ENCODE measurements at regions not wholly inside any gene's neighbourhood (a gene's known extent, or its start where the extent isn't known, plus 50 kb on each side); places are given as distances from the start of the nearest gene placed in this dataset.

- no peaks in the 10 kb centered on the region for H3K27me3 ChIP-seq (replicated peaks in 2 of 5; ENCODE audit: control insufficient read depth in 4 of 5, insufficient read depth in 5 of 5, low read length in 4 of 5)
- 82% methylated on average over 3 of the region's 4 CpGs for WGBS (ENCODE audit: insufficient coverage)
- ChIA-PET CTCF (no interaction called here), POLR2A (no interaction called here)
- no peaks in the 10 kb centered on the region for H3K4me1 ChIP-seq (ENCODE audit: control extremely low read depth in 1 of 4, control insufficient read depth in 4 of 4, insufficient read depth in 4 of 4, low read length in 3 of 4)
- no peak overlapping the region for H3K4me3 ChIP-seq (ENCODE audit: control insufficient read depth in 1 of 7, extremely low read depth in 1 of 7, insufficient read depth in 4 of 7, low read depth in 2 of 7, low read length in 6 of 7)
- H3K36me3 ChIP-seq (ENCODE audit: control insufficient read depth in 4 of 4, insufficient read depth in 4 of 4, low read length in 3 of 4) = no peaks in the 10 kb centered on the region
- H3K9me3 ChIP-seq (ENCODE audit: control extremely low read depth in 1 of 5, control insufficient read depth in 4 of 5, insufficient read depth in 2 of 5, low read depth in 1 of 5, low read length in 4 of 5) = peaks cover 6 to 44% (median 11%) of the 10 kb centered on the region in 5 experiments
- no peak for DNase-seq
- no peak overlapping the region for H3K27ac ChIP-seq (ENCODE audit: insufficient read depth in 1 of 2, low read depth in 1 of 2, low read length in 2 of 2, poor library complexity in 1 of 2, severe bottlenecking in 2 of 2)
Measured at GRCh38 chr19:27722625-27723024, 1490.3 kb downstream of the UQCRFS1 start.

GRCh38 chr19:27720155-27720554, 1492.8 kb downstream of the UQCRFS1 start:
- Histone ChIP-seq H3K27ac (ENCODE audit: insufficient read depth in 1 of 2, low read depth in 1 of 2, low read length in 2 of 2, poor library complexity in 1 of 2, severe bottlenecking in 2 of 2) (no peak overlapping the region), H3K9me3 (ENCODE audit: control extremely low read depth in 1 of 5, control insufficient read depth in 4 of 5, insufficient read depth in 2 of 5, low read depth in 1 of 5, low read length in 4 of 5) (peaks cover 4 to 45% (median 15%) of the 10 kb centered on the region in 5 experiments), H3K4me3 (ENCODE audit: control insufficient read depth in 1 of 7, extremely low read depth in 1 of 7, insufficient read depth in 4 of 7, low read depth in 2 of 7, low read length in 6 of 7) (no peak overlapping the region), H3K36me3 (ENCODE audit: control insufficient read depth in 4 of 4, insufficient read depth in 4 of 4, low read length in 3 of 4) (no peaks in the 10 kb centered on the region), H3K4me1 (ENCODE audit: control extremely low read depth in 1 of 4, control insufficient read depth in 4 of 4, insufficient read depth in 4 of 4, low read length in 3 of 4) (no peaks in the 10 kb centered on the region), H3K27me3 (replicated peaks in 2 of 5; ENCODE audit: control insufficient read depth in 4 of 5, insufficient read depth in 5 of 5, low read length in 4 of 5) (no peaks in the 10 kb centered on the region)
- 79% methylated on average over 5 of the region's 5 CpGs for WGBS (ENCODE audit: insufficient coverage)
- DNase-seq = no peak
- ChIA-PET POLR2A (no interaction called here), CTCF (no interaction called here)

DNA sequence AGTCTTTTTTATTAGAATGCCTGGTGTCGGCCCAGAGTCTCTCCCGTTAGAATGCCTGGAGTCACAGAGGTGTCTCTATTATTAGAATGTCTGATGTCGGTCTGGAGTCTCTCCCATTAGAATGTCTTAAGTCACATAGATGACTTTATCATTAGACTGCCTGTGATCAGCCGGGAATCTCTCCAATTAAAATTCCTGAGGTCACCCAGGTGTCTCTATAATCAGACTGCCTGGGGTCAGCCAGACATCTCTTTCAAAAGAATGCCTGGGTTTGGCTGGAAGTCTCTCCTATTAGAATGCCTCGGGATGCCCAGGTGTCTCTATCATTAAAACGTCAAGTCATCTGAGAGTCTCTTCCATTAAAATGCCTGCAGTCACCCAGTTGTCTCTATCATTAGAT, 1493.9 kb downstream of the UQCRFS1 start:
- CTCF ChIA-PET = no interaction called here
- 90% methylated on average over 6 of the region's 6 CpGs for WGBS (ENCODE audit: insufficient coverage)
- peaks cover 4 to 41% (median 11%) of the 10 kb centered on the region in 5 experiments for H3K9me3 ChIP-seq (ENCODE audit: control extremely low read depth in 1 of 5, control insufficient read depth in 4 of 5, insufficient read depth in 2 of 5, low read depth in 1 of 5, low read length in 4 of 5)

DNA sequence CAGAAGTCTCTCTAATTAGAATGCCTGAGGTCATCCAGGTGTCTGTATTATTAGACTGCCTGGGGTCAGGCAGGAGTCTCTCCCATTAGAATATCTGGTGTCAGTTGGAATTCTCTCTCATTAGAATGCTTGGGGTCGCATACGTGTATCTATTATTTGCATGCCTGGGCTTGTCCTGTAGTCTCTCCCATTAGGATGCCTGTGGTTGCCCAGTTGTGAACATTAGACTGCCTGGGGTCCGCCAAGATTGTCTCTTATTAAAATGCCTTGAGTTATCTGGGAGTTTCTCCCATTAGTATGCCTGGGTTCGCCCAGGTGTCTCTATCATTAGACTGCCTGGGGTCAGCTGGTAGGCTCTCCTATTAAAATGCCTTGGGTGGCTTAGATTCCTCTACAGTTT, 1494.7 kb downstream of the UQCRFS1 start:
- Histone ChIP-seq H3K4me1 (ENCODE audit: control extremely low read depth in 1 of 4, control insufficient read depth in 4 of 4, insufficient read depth in 4 of 4, low read length in 3 of 4) (no peaks in the 10 kb centered on the region), H3K27ac (ENCODE audit: insufficient read depth in 1 of 2, low read depth in 1 of 2, low read length in 2 of 2, poor library complexity in 1 of 2, severe bottlenecking in 2 of 2) (no peak overlapping the region), H3K36me3 (ENCODE audit: control insufficient read depth in 4 of 4, insufficient read depth in 4 of 4, low read length in 3 of 4) (no peaks in the 10 kb centered on the region), H3K27me3 (replicated peaks in 2 of 5; ENCODE audit: control insufficient read depth in 4 of 5, insufficient read depth in 5 of 5, low read length in 4 of 5) (no peaks in the 10 kb centered on the region), H3K4me3 (ENCODE audit: control insufficient read depth in 1 of 7, extremely low read depth in 1 of 7, insufficient read depth in 4 of 7, low read depth in 2 of 7, low read length in 6 of 7) (no peak overlapping the region), H3K9me3 (ENCODE audit: control extremely low read depth in 1 of 5, control insufficient read depth in 4 of 5, insufficient read depth in 2 of 5, low read depth in 1 of 5, low read length in 4 of 5) (peaks cover 4 to 40% (median 11%) of the 10 kb centered on the region in 5 experiments)
- WGBS (ENCODE audit: insufficient coverage) = 85% methylated on average over 4 of the region's 4 CpGs
- no peak for DNase-seq
- ChIA-PET POLR2A (no interaction called here), CTCF (no interaction called here)

More for the DNA sequence above, 1493.9 kb downstream of the UQCRFS1 start:
- POLR2A ChIA-PET = no interaction called here
- no peak for DNase-seq
- H3K4me3 ChIP-seq (ENCODE audit: control insufficient read depth in 1 of 7, extremely low read depth in 1 of 7, insufficient read depth in 4 of 7, low read depth in 2 of 7, low read length in 6 of 7) = no peak overlapping the region
- no peaks in the 10 kb centered on the region for H3K36me3 ChIP-seq (ENCODE audit: control insufficient read depth in 4 of 4, insufficient read depth in 4 of 4, low read length in 3 of 4)
- H3K4me1 ChIP-seq (ENCODE audit: control extremely low read depth in 1 of 4, control insufficient read depth in 4 of 4, insufficient read depth in 4 of 4, low read length in 3 of 4) = no peaks in the 10 kb centered on the region
- H3K27me3 ChIP-seq (replicated peaks in 2 of 5; ENCODE audit: control insufficient read depth in 4 of 5, insufficient read depth in 5 of 5, low read length in 4 of 5) = no peaks in the 10 kb centered on the region
- no peak overlapping the region for H3K27ac ChIP-seq (ENCODE audit: insufficient read depth in 1 of 2, low read depth in 1 of 2, low read length in 2 of 2, poor library complexity in 1 of 2, severe bottlenecking in 2 of 2)

DNA sequence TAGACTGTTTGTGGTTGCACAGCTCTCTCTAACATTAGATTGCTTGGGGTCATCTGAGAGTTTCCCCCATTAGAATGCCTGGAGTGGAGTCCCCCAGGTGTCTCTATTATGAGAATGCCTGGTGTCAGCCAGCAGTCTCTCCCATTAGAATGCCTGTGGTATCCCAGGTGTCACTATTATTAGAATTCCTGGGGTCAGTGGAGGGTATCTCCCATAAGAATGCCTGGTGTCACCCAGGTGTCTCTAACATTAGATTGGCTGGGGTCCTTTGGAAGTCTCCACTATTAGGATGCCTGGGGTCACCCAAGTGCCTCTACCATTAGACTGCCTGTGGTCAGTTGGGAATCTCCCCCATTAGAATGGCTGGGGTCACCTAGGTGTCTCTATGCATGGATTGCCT, 1495.1 kb downstream of the UQCRFS1 start:
- ChIA-PET POLR2A (no interaction called here), CTCF (no interaction called here)
- no peaks in the 10 kb centered on the region for H3K4me1 ChIP-seq (ENCODE audit: control extremely low read depth in 1 of 4, control insufficient read depth in 4 of 4, insufficient read depth in 4 of 4, low read length in 3 of 4)
- H3K27me3 ChIP-seq (replicated peaks in 2 of 5; ENCODE audit: control insufficient read depth in 4 of 5, insufficient read depth in 5 of 5, low read length in 4 of 5) = no peaks in the 10 kb centered on the region
- peaks cover 5 to 36% (median 10%) of the 10 kb centered on the region in 5 experiments for H3K9me3 ChIP-seq (ENCODE audit: control extremely low read depth in 1 of 5, control insufficient read depth in 4 of 5, insufficient read depth in 2 of 5, low read depth in 1 of 5, low read length in 4 of 5)
- no peak overlapping the region for H3K27ac ChIP-seq (ENCODE audit: insufficient read depth in 1 of 2, low read depth in 1 of 2, low read length in 2 of 2, poor library complexity in 1 of 2, severe bottlenecking in 2 of 2)
- no peak for DNase-seq
- no peak overlapping the region for H3K4me3 ChIP-seq (ENCODE audit: control insufficient read depth in 1 of 7, extremely low read depth in 1 of 7, insufficient read depth in 4 of 7, low read depth in 2 of 7, low read length in 6 of 7)
- no peaks in the 10 kb centered on the region for H3K36me3 ChIP-seq (ENCODE audit: control insufficient read depth in 4 of 4, insufficient read depth in 4 of 4, low read length in 3 of 4)

DNA sequence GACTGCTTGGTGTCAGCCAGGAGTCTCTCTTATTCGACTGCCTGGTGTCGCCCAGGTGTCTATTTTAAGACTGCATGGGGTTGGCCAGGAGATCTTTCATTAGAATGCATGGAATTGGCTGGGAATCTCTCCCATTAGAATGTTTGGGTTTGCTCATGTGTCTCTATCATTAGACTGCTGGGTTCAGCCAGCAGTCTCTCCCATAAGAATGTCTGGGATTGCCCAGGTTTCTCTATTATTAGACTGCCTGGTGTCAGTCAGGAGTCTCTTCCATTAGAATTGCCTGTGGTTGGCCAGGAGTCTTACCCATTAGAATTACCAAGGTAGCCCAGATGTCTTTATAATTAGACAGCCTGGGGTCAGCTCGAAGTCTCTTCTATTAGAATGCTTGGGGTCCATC, 1496.0 kb downstream of the UQCRFS1 start:
- WGBS (ENCODE audit: insufficient coverage) = 66% methylated on average over 3 of the region's 3 CpGs
- peaks cover 6 to 36% (median 8%) of the 10 kb centered on the region in 5 experiments for H3K9me3 ChIP-seq (ENCODE audit: control extremely low read depth in 1 of 5, control insufficient read depth in 4 of 5, insufficient read depth in 2 of 5, low read depth in 1 of 5, low read length in 4 of 5)
- ChIA-PET POLR2A (no interaction called here), CTCF (no interaction called here)
- H3K27ac ChIP-seq (ENCODE audit: insufficient read depth in 1 of 2, low read depth in 1 of 2, low read length in 2 of 2, poor library complexity in 1 of 2, severe bottlenecking in 2 of 2) = no peak overlapping the region
- no peaks in the 10 kb centered on the region for H3K36me3 ChIP-seq (ENCODE audit: control insufficient read depth in 4 of 4, insufficient read depth in 4 of 4, low read length in 3 of 4)
- H3K4me1 ChIP-seq (ENCODE audit: control extremely low read depth in 1 of 4, control insufficient read depth in 4 of 4, insufficient read depth in 4 of 4, low read length in 3 of 4) = no peaks in the 10 kb centered on the region
- H3K27me3 ChIP-seq (replicated peaks in 2 of 5; ENCODE audit: control insufficient read depth in 4 of 5, insufficient read depth in 5 of 5, low read length in 4 of 5) = no peaks in the 10 kb centered on the region
- H3K4me3 ChIP-seq (ENCODE audit: control insufficient read depth in 1 of 7, extremely low read depth in 1 of 7, insufficient read depth in 4 of 7, low read depth in 2 of 7, low read length in 6 of 7) = no peak overlapping the region
- DNase-seq = no peak

- ChIA-PET POLR2A (no interaction called here), CTCF (no interaction called here)
- Histone ChIP-seq H3K4me3 (ENCODE audit: control insufficient read depth in 1 of 7, extremely low read depth in 1 of 7, insufficient read depth in 4 of 7, low read depth in 2 of 7, low read length in 6 of 7) (no peak overlapping the region), H3K36me3 (ENCODE audit: control insufficient read depth in 4 of 4, insufficient read depth in 4 of 4, low read length in 3 of 4) (no peaks in the 10 kb centered on the region), H3K9me3 (ENCODE audit: control extremely low read depth in 1 of 5, control insufficient read depth in 4 of 5, insufficient read depth in 2 of 5, low read depth in 1 of 5, low read length in 4 of 5) (peaks cover 2 to 27% (median 10%) of the 10 kb centered on the region in 5 experiments), H3K4me1 (ENCODE audit: control extremely low read depth in 1 of 4, control insufficient read depth in 4 of 4, insufficient read depth in 4 of 4, low read length in 3 of 4) (no peaks in the 10 kb centered on the region), H3K27ac (ENCODE audit: insufficient read depth in 1 of 2, low read depth in 1 of 2, low read length in 2 of 2, poor library complexity in 1 of 2, severe bottlenecking in 2 of 2) (no peak overlapping the region), H3K27me3 (replicated peaks in 2 of 5; ENCODE audit: control insufficient read depth in 4 of 5, insufficient read depth in 5 of 5, low read length in 4 of 5) (no peaks in the 10 kb centered on the region)
- no peak for DNase-seq
- no CpG with 5 or more reads among the region's 2 CpGs for WGBS (ENCODE audit: insufficient coverage)
Measured at GRCh38 chr19:27714857-27715256, 1498.1 kb downstream of the UQCRFS1 start.

All from common myeloid progenitor, CD34-positive (primary cell).